ENCODE measurements at regions not wholly inside any gene's neighbourhood (a gene's known extent, or its start where the extent isn't known, plus 50 kb on each side); places are given as distances from the start of the nearest gene placed in this dataset.
"Not testable (repeated sequence)": the region's sequence is repeated elsewhere in the genome, so short reads cannot be mapped to it uniquely, and the experiment has no call there.

- DNase-seq = no peak
Measured at GRCh38 chr1:81187635-81188034, 613.1 kb upstream of the ADGRL2 start.

- no peak for DNase-seq
Measured at GRCh38 chr1:81186261-81186660, 614.5 kb upstream of the ADGRL2 start.

GRCh38 chr1:81183553-81183952 is 617.2 kb upstream of the ADGRL2 start:
- no peak for DNase-seq

GRCh38 chr1:81183051-81183450 is 617.7 kb upstream of the ADGRL2 start:
- no peak for DNase-seq

GRCh38 chr1:81179242-81179641 is 621.5 kb upstream of the ADGRL2 start:
- no peak for DNase-seq

GRCh38 chr1:81178431-81179093 is 622.2 kb upstream of the ADGRL2 start:
- not testable (repeated sequence) for DNase-seq

- no peak for DNase-seq
Measured at GRCh38 chr1:81174811-81175476, 625.8 kb upstream of the ADGRL2 start.

- DNase-seq = no peak
Measured at GRCh38 chr1:81174052-81174451, 626.7 kb upstream of the ADGRL2 start.

GRCh38 chr1:81172483-81172882 is 628.3 kb upstream of the ADGRL2 start:
- DNase-seq = no peak

GRCh38 chr1:81170721-81171120 is 630.0 kb upstream of the ADGRL2 start:
- DNase-seq = no peak

GRCh38 chr1:81165963-81166362 is 634.8 kb upstream of the ADGRL2 start:
- no peak for DNase-seq

- no peak for DNase-seq
Measured at GRCh38 chr1:81160696-81161095, 640.0 kb upstream of the ADGRL2 start.

- no peak for DNase-seq
Measured at GRCh38 chr1:81158592-81158991, 642.1 kb upstream of the ADGRL2 start.

GRCh38 chr1:81157686-81158085 is 643.0 kb upstream of the ADGRL2 start:
- no peak for DNase-seq

GRCh38 chr1:81156887-81157286 is 643.8 kb upstream of the ADGRL2 start:
- no peak for DNase-seq

- no peak for DNase-seq
Measured at GRCh38 chr1:81155131-81155530, 645.6 kb upstream of the ADGRL2 start.

GRCh38 chr1:81151206-81151605 is 649.5 kb upstream of the ADGRL2 start:
- DNase-seq = no peak

GRCh38 chr1:81149649-81150325 is 650.9 kb upstream of the ADGRL2 start:
- DNase-seq = no peak

GRCh38 chr1:81144240-81144825 is 656.4 kb upstream of the ADGRL2 start:
- DNase-seq = no peak

- no peak for DNase-seq
Measured at GRCh38 chr1:81142099-81142826, 658.5 kb upstream of the ADGRL2 start.

- DNase-seq = no peak
Measured at GRCh38 chr1:81135524-81135923, 665.2 kb upstream of the ADGRL2 start.

GRCh38 chr1:81129776-81130175 is 671.0 kb upstream of the ADGRL2 start:
- no peak for DNase-seq

GRCh38 chr1:81129366-81129765 is 671.4 kb upstream of the ADGRL2 start:
- DNase-seq = no peak
